ENCODE measurements at regions not wholly inside any gene's neighbourhood (a gene's known extent, or its start where the extent isn't known, plus 50 kb on each side); places are given as distances from the start of the nearest gene placed in this dataset.
"Not testable (repeated sequence)": the region's sequence is repeated elsewhere in the genome, so short reads cannot be mapped to it uniquely, and the experiment has no call there.

- not testable (repeated sequence) for TF ChIP-seq HMGXB4 (CRISPR knock-in tag; IDR thresholded peaks at IDR 0.05; ENCODE audit: borderline replicate concordance); CTCF (IDR thresholded peaks at IDR 0.05); USF2 (IDR thresholded peaks at IDR 0.05); RCOR1 (IDR thresholded peaks at IDR 0.05; ENCODE audit: low read depth, low read length); SMC3 (IDR thresholded peaks at IDR 0.05); POLR2A (IDR thresholded peaks at IDR 0.05; ENCODE audit: low read length); EP300 (IDR thresholded peaks at IDR 0.05); CHD4 (IDR thresholded peaks at IDR 0.05; ENCODE audit: borderline replicate concordance); E2F6 (IDR thresholded peaks at IDR 0.05; ENCODE audit: borderline replicate concordance, low read depth); RNF2 (IDR thresholded peaks at IDR 0.05; ENCODE audit: borderline replicate concordance, low read depth); KDM1A (IDR thresholded peaks at IDR 0.05; ENCODE audit: low read depth)
These were observed 224.4 kb downstream of the ZNF326 start for GRCh38 chr1:90219166-90219871.
